HG03039 (cell line): ENCODE measurements at regions not wholly inside any gene's neighbourhood (a gene's known extent, or its start where the extent isn't known, plus 50 kb on each side); places are given as distances from the start of the nearest gene placed in this dataset.
"Not testable (repeated sequence)": the region's sequence is repeated elsewhere in the genome, so short reads cannot be mapped to it uniquely, and the experiment has no call there.

Experiments used
- ATAC-seq: cut with Tn5 transposase; IDR thresholded peaks from one replicate; pipeline ENCODE4 v1.9.1; 2021; ENCODE audit warnings: mild to moderate bottlenecking, moderate library complexity; ENCODE audit not compliant: unreplicated experiment

DNA sequence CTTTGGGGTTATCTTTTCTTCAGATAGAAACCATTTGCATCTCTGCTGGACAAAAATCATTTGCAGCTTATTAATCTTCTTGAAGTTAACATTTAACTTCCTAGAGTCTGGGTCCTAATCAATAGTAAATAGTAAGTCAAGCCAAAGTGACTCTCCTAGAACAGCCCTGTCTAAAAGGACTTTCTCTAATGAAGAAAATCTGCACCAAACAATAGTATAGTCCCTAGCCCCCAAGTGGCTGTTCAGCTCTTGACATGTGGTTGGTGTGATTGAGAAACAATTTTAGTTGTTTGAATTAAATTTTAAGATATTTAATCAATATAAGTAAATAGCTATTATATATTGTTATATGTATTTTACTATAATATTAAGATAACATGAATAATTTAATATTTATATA is 64.6 kb upstream of the SHB start:
- ATAC-seq = no peak

DNA sequence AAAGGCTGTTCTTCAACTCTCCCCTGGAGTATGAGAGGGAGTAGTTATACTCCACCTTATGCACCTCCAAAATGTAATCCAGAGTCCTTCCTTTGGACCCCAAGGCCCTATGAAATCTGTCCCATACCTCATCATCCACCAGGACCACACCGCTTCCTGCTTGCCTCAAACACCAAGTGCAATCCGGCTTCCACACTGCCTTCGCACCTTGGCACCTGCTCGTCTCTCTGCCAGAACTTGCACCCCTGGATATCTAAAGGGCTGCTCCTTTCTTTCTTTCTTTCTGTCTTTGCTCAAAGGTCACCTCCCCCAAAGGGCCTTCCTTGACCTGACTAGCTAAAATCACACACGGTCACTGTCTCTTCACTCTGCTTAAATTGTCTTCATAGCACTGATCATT is 63.9 kb upstream of the SHB start:
- ATAC-seq = no peak

DNA sequence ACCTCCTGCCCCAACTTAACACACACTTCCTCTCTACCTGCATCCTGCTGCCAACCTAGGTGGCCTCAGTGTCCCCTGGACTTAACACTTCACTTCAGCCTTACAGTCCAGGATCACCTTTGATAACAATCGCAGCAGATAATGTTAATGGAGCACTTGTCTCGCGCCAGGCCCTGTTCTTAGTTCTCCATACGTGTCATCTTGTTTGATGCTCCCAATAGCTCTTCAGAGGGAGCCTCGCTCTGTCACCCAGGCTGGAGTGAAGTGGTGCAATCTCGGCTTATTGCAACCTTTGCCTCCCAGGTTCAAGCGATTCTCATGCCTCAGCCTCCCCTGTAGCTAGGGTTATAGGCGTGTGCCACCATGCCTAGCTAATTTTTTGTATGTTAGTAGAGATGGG is 62.7 kb upstream of the SHB start:
- no peak for ATAC-seq

DNA sequence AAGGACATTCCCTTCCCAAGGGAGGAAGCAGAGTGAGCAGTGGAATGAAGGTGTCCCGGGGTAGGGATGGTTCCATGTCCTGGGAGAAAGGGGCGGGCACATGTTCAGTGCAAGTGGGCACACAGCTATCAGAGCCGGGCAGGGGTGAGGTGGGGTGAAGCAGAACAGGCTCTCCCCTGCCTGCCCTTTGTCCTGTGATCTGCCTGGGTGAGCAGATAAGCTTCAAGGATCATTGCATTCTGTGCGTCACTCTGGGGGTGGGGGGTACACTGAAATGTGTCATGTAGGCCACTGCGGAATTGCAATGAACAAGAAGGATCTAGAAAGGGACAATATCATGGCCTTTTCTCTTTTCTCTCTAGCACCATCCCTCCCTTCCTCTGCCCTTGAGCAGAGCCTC is 61.7 kb upstream of the SHB start:
- no peak for ATAC-seq

DNA sequence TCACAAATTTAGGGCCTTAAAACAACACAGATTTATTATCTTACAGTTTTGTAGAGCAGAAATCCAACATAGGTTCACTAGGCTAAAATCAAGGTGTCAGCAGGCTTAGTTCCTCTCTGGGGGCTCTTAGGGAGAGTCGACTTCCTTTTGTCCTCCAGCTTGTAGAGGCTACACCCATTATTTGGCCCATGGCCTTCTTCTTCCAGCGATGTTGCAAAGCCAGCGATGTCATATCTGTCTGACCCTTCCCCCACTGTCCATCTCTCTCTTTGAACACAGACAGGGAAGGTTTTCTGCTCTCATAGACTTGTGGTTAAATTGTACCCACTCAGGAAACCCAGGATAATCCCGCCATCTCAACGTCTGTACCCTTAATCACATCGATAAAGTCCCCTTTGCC is 60.3 kb upstream of the SHB start:
- no peak for ATAC-seq

DNA sequence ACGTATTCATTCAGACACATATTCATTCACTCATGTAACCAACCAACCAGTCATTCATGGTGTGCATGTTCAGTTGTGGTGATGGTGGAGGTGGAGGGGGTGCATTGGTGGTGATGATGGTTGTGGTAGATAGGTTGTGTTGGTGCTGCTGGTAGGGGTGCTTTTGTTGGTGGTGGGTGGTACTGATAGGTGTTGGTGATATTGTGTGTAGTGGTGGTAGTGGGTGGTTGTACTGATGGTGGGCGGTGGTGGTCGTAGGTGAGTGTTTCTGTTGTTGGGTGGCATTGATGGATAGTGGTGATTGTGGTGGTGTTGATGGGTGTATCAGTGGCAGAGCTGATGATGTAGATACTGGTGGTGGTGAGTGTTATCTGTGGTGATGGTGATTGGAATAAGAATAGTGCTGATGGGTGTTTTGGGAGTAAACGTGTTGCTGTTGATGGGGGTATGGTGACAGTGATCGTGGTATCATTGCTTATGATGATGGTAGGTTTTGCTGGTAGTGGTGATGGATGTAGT is 59.8 kb upstream of the SHB start:
- ATAC-seq = no peak

DNA sequence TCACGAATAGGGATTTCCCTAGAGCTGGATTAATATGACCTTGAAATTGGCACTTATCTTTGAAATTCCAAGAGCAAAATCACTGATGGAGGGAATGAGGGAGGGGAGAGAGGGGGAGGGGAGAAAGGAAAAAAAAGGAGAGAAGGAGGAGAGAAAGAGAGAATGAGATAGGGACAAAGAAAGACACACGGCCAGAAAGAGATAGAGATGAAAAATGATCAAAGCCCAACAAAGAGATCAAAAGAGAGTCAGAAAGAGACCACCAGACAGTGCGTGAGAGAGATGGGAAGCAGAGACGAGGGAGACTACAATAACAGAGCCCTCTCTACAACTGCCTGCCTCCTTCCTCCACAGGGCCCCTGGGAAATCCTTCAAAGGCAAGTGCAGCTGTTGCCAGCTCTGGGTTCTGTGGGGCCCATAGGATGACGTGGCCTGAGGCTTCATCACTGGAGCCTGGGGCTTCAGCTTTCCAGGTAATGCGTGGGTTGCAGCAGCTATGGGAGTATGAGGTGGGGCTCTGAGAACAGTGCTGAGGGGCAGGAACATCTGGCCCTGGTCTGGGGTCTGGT is 58.3 kb upstream of the SHB start:
- no peak for ATAC-seq

DNA sequence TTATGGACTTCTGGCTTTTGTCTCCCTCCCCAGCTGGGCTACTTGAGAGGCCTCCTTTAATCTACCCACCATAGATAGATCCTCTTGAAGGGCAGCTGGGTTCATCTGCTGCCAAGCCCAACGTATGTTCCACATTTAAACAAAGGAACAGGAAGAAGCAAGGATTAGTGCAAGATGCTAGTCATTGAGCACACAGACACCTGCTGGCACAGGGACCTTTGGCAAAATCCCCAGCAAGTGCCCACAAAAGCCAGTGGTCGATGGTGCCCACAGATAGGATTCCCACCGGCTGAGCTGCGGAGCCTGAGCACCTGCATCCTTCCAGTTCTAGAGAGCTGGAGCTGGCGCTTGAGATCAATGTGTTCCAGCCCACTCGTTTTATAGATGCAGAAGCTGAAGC is 57.7 kb upstream of the SHB start:
- no peak for ATAC-seq

DNA sequence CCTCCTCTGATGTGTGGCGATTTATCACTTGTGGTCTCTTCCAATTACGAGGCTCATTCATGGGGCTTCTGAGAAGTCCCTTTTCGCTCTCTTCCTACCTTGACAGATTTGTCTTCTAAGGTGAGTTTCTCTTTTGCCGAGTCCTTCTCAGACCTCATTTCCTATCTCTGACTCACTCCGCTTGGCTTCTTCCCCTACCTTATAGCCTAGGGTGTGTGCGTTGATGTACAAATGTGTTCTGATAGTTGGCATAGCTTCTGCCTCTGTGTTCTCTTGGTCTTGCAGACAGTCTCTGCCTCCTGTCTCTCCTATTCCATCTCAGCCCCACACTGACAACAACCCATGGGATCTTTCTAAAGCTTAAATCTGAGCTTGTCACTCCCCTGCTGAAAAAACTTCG is 56.9 kb upstream of the SHB start:
- ATAC-seq = no peak

DNA sequence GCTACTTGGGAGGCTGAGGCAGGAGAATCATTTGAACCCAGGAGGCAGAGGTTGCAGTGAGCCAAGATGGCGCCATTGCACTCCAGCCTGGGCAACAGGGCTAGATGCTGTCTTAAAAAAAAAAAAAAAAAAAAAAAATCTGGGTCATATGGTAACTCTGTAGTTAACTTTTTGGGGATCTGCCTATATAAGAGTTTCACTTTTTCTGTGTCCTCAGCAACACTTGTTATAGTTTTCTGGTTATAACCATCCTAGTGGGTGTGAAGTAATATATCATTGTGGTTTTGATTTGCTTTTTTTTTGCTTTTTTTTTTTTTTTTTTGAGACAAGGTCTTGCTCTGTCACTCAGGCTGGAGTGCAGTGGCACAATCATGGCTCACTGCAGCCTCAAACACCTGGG is 54.3 kb upstream of the SHB start:
- ATAC-seq = not testable (repeated sequence)

DNA sequence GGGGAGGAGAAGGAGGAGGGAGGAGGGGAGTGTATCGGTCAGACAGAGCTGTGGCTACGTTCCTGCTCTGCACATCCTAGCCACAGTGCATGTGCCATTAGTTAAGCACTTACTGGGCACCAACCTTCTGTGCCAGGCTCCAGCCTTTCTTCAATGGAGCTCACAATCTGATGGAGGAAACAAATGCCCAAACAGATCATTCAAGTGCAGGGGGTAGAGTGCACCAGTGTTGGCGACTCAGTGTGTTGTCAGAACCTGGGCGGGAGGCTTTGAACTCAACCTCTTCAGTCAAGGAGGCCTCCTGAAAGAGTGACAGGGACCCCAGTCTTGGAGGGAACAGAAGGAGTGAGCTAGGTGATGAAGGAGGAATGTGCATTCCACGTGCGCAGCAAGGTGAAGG is 51.9 kb upstream of the SHB start:
- no peak for ATAC-seq

DNA sequence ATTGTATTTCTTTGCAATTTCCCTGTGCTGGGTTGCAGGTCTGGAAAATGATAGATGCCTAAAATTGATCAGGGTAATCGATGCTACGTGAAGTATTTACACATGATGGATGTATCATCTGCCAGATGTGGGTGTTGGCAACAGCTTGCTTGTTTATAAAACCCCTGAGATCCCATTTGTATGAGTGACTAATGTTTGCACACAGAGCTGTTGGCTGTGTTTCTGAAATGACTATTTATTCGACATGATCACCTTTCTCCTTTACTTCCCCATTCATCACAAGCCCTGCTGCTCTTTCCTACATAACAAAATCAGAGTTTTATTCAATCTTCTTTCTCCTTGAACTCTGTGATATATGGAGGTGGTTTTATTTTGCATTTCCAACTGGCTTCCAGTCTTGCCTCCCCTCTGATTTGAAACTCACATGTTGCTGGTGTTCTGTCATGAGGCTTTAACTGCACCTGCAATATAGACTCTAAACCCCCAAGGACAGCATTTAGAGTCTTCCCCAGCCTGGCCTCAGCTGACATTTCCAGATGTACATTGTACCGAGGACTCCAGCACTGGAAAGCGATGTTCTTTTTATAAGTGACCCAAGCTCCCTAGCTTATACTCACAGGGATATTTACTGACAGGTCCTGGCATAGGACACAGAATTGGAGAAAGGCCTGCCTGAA is 50.7 kb upstream of the SHB start:
- no peak for ATAC-seq

DNA sequence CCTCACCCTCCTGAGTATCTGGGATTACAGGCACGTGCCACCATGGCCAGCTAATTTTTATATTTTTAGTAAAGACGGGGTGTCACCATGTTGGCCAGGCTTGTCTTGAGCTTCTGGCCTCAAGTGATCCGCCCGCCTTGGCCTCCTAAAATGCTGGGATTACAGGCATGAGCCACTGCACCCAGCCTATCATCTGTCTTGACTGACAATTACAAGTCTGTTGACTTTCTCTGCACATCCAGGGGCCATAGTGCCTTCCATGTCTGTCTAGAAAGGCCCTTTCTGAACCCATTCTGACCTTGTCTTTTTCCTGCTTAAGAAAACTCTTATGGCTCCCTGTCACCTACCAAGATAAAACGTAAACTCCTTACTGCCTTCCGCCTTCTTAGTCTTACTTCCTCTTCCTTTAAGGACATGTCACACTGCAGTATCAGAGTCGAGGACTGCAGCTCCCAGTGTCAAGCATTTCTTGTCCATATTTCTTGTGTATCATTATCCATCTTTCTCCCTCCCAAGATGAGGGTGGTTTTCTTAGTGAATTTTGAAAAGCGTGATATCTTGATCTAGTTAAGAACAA is 49.9 kb upstream of the SHB start:
- ATAC-seq = no peak
